H1 (cell line): ENCODE measurements at regions not wholly inside any gene's neighbourhood (a gene's known extent, or its start where the extent isn't known, plus 50 kb on each side); places are given as distances from the start of the nearest gene placed in this dataset.

ENCODE experiments used
- CTCF ChIA-PET: fragments of 300-600 bp; sonication (Branson Sonifier 250); formaldehyde crosslinking; loops from one replicate; lab custom pipeline; 2021; ENCODE audit not compliant: partially characterized antibody; lab: Charles Lee
- POLR2A ChIA-PET: fragments of 300-600 bp; sonication (Branson Sonifier 250); formaldehyde crosslinking; loops from one replicate; lab custom pipeline; 2021; ENCODE audit warnings: inconsistent platforms; ENCODE audit not compliant: partially characterized antibody; lab: Charles Lee
- DNase-seq, 2 experiments: peaks; one replicate each; pipeline versions ENCODE4 v3.0.0 to v3.0.0-alpha.2; 2010 to 2022; ENCODE audit warnings: low spot score in 2 of 2, low read depth in 1 of 2, mixed read lengths in 1 of 2
- FAIRE-seq: peaks from 2 replicates; lab custom pipeline; 2011; peaks lifted over from hg19 to GRCh38; lab: Jason Lieb, UNC
- H2AFZ ChIP-seq: 2 replicates; pipeline ENCODE4 v1.8.1; 2012; ENCODE audit warnings: low read length, inconsistent platforms
- H2AK5ac ChIP-seq: 2 replicates; pipeline ENCODE4 v1.6.1; 2013; ENCODE audit warnings: low read depth, low read length
- H2BK120ac ChIP-seq: replicated peaks from 2 replicates; pipeline ENCODE3; 2013; ENCODE audit warnings: low read depth, low read length, inconsistent platforms
- H2BK12ac ChIP-seq: 2 replicates; pipeline ENCODE4 v1.6.1; 2013; ENCODE audit warnings: low read depth, low read length
- H2BK15ac ChIP-seq: 2 replicates; pipeline ENCODE4 v1.6.1; 2013; ENCODE audit warnings: low read length
- H2BK20ac ChIP-seq: 2 replicates; pipeline ENCODE4 v1.6.1; 2013; ENCODE audit warnings: low read length
- H2BK5ac ChIP-seq: 2 replicates; pipeline ENCODE4 v1.6.1; 2013; ENCODE audit warnings: low read depth, low read length
- H3K14ac ChIP-seq: 2 replicates; pipeline ENCODE4 v1.6.1; 2013; ENCODE audit warnings: inconsistent platforms; ENCODE audit not compliant: insufficient read length
- H3K18ac ChIP-seq: 2 replicates; pipeline ENCODE4 v1.6.1; 2013; ENCODE audit warnings: low read length; ENCODE audit errors: extremely low read depth
- H3K23ac ChIP-seq: 2 replicates; pipeline ENCODE4 v1.6.1; 2013; ENCODE audit warnings: inconsistent platforms; ENCODE audit not compliant: insufficient read length
- H3K23me2 ChIP-seq: 2 replicates; pipeline ENCODE4 v1.6.1; 2013; ENCODE audit warnings: low read depth, low read length
- H3K27ac ChIP-seq: 2 replicates; pipeline ENCODE4 v1.6.1; 2011; ENCODE audit warnings: low read depth, low read length, inconsistent platforms
- H3K27me3 ChIP-seq, 4 experiments: replicated peaks in 1 of 4; 1 replicate in 1 of 4; 2 replicates in 3 of 4; pipeline versions ENCODE4 v1.6.1 to v1.8.1; 2011 to 2013; ENCODE audit warnings: low read length in 3 of 4, mild to moderate bottlenecking in 3 of 4, inconsistent platforms in 2 of 4, mixed read lengths in 2 of 4, moderate library complexity in 1 of 4; ENCODE audit not compliant: control insufficient read depth in 3 of 4, insufficient read depth in 3 of 4; ENCODE audit errors: extremely low read depth in 1 of 4
- H3K36me3 ChIP-seq, 4 experiments: 2 replicates each; pipeline versions ENCODE4 v1.6.1 to v1.8.1; 2011 to 2013; ENCODE audit warnings: mild to moderate bottlenecking in 4 of 4, low read length in 3 of 4, moderate library complexity in 2 of 4, control low read depth in 1 of 4, inconsistent platforms in 1 of 4; ENCODE audit not compliant: insufficient read depth in 4 of 4, control insufficient read depth in 2 of 4
- H3K4ac ChIP-seq: replicated peaks from 2 replicates; pipeline ENCODE3; 2013; ENCODE audit warnings: low read length, low read depth, mixed read lengths, inconsistent platforms; ENCODE audit not compliant: insufficient read length
- H3K4me1 ChIP-seq, 4 experiments: replicated peaks in 1 of 4; 1 replicate in 1 of 4; 2 replicates in 3 of 4; pipeline versions ENCODE4 v1.6.1 to v1.8.1; 2011 to 2013; ENCODE audit warnings: low read length in 3 of 4, inconsistent platforms in 2 of 4, mixed read lengths in 1 of 4; ENCODE audit not compliant: insufficient read depth in 4 of 4, control insufficient read depth in 3 of 4
- H3K4me2 ChIP-seq, 2 experiments: 2 replicates each; pipeline versions ENCODE4 v1.6.1 to v1.8.1; 2011 to 2013; ENCODE audit warnings: low read depth in 2 of 2, low read length in 2 of 2, control low read depth in 1 of 2, inconsistent platforms in 1 of 2, mild to moderate bottlenecking in 1 of 2; ENCODE audit not compliant: insufficient read depth in 1 of 2
- H3K4me3 ChIP-seq, 4 experiments: fragments of 200-600, 300-600 bp in 1 of 4; sonication (generic), shearing (Covaris generic), sonication (Bioruptor Twin) in 1 of 4; 2 replicates each; pipeline versions ENCODE4 v1.5.1 to v1.8.1; 2011 to 2016; ENCODE audit warnings: low read length in 4 of 4, low read depth in 3 of 4, control low read depth in 2 of 4, inconsistent platforms in 2 of 4, mild to moderate bottlenecking in 2 of 4, mixed read lengths in 1 of 4, moderate library complexity in 1 of 4; ENCODE audit not compliant: insufficient read depth in 2 of 4; ENCODE audit errors: extremely low read depth in 1 of 4
- H3K56ac ChIP-seq: replicated peaks from 2 replicates; pipeline ENCODE3; 2013; ENCODE audit warnings: low read depth, mild to moderate bottlenecking, mixed read lengths, low read length, inconsistent platforms; ENCODE audit not compliant: insufficient read length
- H3K79me1 ChIP-seq: 2 replicates; pipeline ENCODE4 v1.6.1; 2013; ENCODE audit warnings: low read depth, low read length, control low read depth
- H3K79me2 ChIP-seq, 2 experiments: 2 replicates each; pipeline versions ENCODE4 v1.6.1 to v1.8.1; 2012 to 2013; ENCODE audit warnings: low read length in 2 of 2, mild to moderate bottlenecking in 2 of 2, inconsistent platforms in 1 of 2; ENCODE audit not compliant: insufficient read depth in 2 of 2, control insufficient read depth in 1 of 2
- H3K9ac ChIP-seq, 4 experiments: replicated peaks in 1 of 4; 1 replicate in 1 of 4; 2 replicates in 3 of 4; pipeline versions ENCODE4 v1.6.1 to v1.8.1; 2011 to 2013; ENCODE audit warnings: low read depth in 3 of 4, low read length in 3 of 4, control low read depth in 2 of 4, mild to moderate bottlenecking in 2 of 4, moderate library complexity in 2 of 4, inconsistent platforms in 1 of 4; ENCODE audit errors: extremely low read depth in 1 of 4
- H3K9me3 ChIP-seq, 2 experiments: 2 replicates each; pipeline versions ENCODE4 v1.6.1 to v1.8.1; 2012 to 2013; ENCODE audit warnings: mild to moderate bottlenecking in 2 of 2, moderate library complexity in 2 of 2, control low read depth in 1 of 2, inconsistent platforms in 1 of 2, low read depth in 1 of 2, low read length in 1 of 2, mixed read lengths in 1 of 2; ENCODE audit not compliant: insufficient read depth in 2 of 2
- H4K20me1 ChIP-seq, 2 experiments: replicated peaks in 1 of 2; 2 replicates each; pipeline versions ENCODE3 to v1.8.1; 2011 to 2013; ENCODE audit warnings: inconsistent platforms in 2 of 2, low read length in 2 of 2, mild to moderate bottlenecking in 1 of 2; ENCODE audit not compliant: insufficient read depth in 2 of 2, control insufficient read depth in 1 of 2
- H4K5ac ChIP-seq: 2 replicates; pipeline ENCODE4 v1.6.1; 2013; ENCODE audit warnings: low read length, low read depth, mixed read lengths, inconsistent platforms; ENCODE audit not compliant: insufficient read length
- H4K8ac ChIP-seq: 2 replicates; pipeline ENCODE4 v1.8.0; 2013; ENCODE audit warnings: mild to moderate bottlenecking, moderate library complexity, low read length, inconsistent platforms; ENCODE audit not compliant: insufficient read depth; ENCODE audit errors: extremely low read depth
- H4K91ac ChIP-seq: replicated peaks from 2 replicates; pipeline ENCODE3; 2013; ENCODE audit warnings: low read length, mixed read lengths, inconsistent platforms; ENCODE audit not compliant: insufficient read length
- CBX8 ChIP-seq: fragments of 300-800, 300-1000 bp; sonication (generic); IDR thresholded peaks from 2 replicates; pipeline ENCODE4 v1.7.1; 2016; ENCODE audit warnings: low read depth, low read length, borderline replicate concordance
- CHD1 ChIP-seq: IDR thresholded peaks from 2 replicates; pipeline ENCODE4 v1.6.1; 2012; ENCODE audit warnings: low read depth, low read length, improper control_type of control experiment
- CREB1 ChIP-seq: IDR thresholded peaks from 2 replicates; pipeline ENCODE4 v1.6.1; 2012; ENCODE audit warnings: inconsistent platforms
- CTBP2 ChIP-seq: IDR thresholded peaks from 2 replicates; pipeline ENCODE4 v1.7.0; 2011; ENCODE audit warnings: borderline replicate concordance, mild to moderate bottlenecking, moderate library complexity, mixed read lengths, low read length; ENCODE audit not compliant: insufficient read depth, insufficient read length
- GTF2F1 ChIP-seq: IDR thresholded peaks from 2 replicates; pipeline ENCODE4 v1.6.1; 2012; ENCODE audit warnings: low read depth, low read length, improper control_type of control experiment, borderline replicate concordance
- KDM4A ChIP-seq: IDR thresholded peaks from one replicate; pipeline ENCODE4 v1.7.1; 2012; ENCODE audit warnings: low read depth, mild to moderate bottlenecking, moderate library complexity, low read length, inconsistent platforms; ENCODE audit not compliant: severe bottlenecking
- MAFK ChIP-seq: IDR thresholded peaks from 2 replicates; pipeline ENCODE4 v1.6.1; 2012; ENCODE audit warnings: low read depth, mild to moderate bottlenecking, improper control_type of control experiment, low read length
- NANOG ChIP-seq: IDR thresholded peaks from 2 replicates; pipeline ENCODE4 v1.6.1; 2011; ENCODE audit warnings: low read length, low read depth, mild to moderate bottlenecking, inconsistent platforms; ENCODE audit not compliant: insufficient read depth, poor library complexity, severe bottlenecking
- SIN3A ChIP-seq, 2 experiments: IDR thresholded peaks in 1 of 2; conservative IDR thresholded peaks in 1 of 2; 2 replicates each; pipeline ENCODE4 v1.6.1; 2011 to 2012; ENCODE audit warnings: low read length in 2 of 2, improper control_type of control experiment in 1 of 2, low read depth in 1 of 2, mild to moderate bottlenecking in 1 of 2
- SIX5 ChIP-seq: IDR thresholded peaks from 2 replicates; pipeline ENCODE4 v1.6.1; 2011; ENCODE audit warnings: mild to moderate bottlenecking, low read depth, low read length
- SP2 ChIP-seq: IDR thresholded peaks from 2 replicates; pipeline ENCODE4 v1.6.1; 2012; ENCODE audit warnings: mild to moderate bottlenecking, low read length, inconsistent platforms
- TEAD4 ChIP-seq: IDR thresholded peaks from 2 replicates; pipeline ENCODE4 v1.6.1; 2012; ENCODE audit warnings: low read depth, low read length, inconsistent platforms, mixed read lengths
- WGBS, 2 experiments: shearing (Covaris generic) in 1 of 2; methylation state at CpG; one replicate each; pipeline versions ENCODE4 v1.1.6 to v1.1.7; 2013 to 2015; ENCODE audit warnings: low lambda C conversion rate in 2 of 2, mixed read lengths in 2 of 2, inconsistent platforms in 1 of 2, low coverage in 1 of 2, missing lambda C conversion rate in 1 of 2; ENCODE audit not compliant: insufficient replicate concordance in 2 of 2, insufficient coverage in 1 of 2, insufficient read length in 1 of 2; ENCODE audit errors: extremely low coverage in 1 of 2, missing lambda C conversion rate in 1 of 2; 5-methylcytosine and 5-hydroxymethylcytosine counted together
- TF ChIP-seq, protein P1 (sequence below): IDR thresholded peaks from 2 replicates; pipeline ENCODE4 v1.6.1; 2011; ENCODE audit warnings: low read length, improper control_type of control experiment
- TF ChIP-seq, protein P2 (sequence below): IDR thresholded peaks from 2 replicates; pipeline ENCODE4 v1.6.1; 2012; ENCODE audit warnings: inconsistent platforms

DNA sequence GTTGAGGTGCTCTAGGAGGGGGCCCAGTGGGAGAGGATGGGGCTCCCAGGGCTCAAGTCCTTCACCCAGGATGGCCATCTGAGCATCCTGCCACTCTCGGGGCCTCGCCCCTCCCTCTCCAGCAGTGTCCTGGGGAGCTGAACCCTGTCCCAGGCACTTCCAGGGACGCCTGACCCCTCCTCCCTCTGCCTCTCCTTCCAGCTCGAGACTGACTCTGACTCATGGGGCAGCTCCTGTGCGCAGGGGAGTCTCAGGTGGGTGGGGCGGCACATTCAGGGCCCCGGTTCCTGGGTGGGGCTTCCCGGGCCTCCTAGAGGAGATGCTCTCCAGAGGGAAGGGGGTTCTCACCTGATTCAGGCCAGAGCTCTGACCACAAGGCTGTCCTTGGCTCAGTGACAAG, 77.1 kb upstream of the IGLL5 start:
- no peak overlapping the region for H3K9ac ChIP-seq
- TF ChIP-seq CHD1 (no peak), SP2 (no peak), CBX8 (no peak), SIX5 (no peak), CREB1 (no peak), MAFK (no peak), KDM4A (no peak), GTF2F1 (no peak), TEAD4 (no peak), CTBP2 (no peak), SIN3A (conservative IDR thresholded peaks at IDR 0.05 in 1 of 2, IDR thresholded peaks at IDR 0.05 in 1 of 2; ENCODE audit: low read depth in 1 of 2, low read length in 2 of 2) (no peak), NANOG (no peak)
- TF ChIP-seq, protein P1, sequence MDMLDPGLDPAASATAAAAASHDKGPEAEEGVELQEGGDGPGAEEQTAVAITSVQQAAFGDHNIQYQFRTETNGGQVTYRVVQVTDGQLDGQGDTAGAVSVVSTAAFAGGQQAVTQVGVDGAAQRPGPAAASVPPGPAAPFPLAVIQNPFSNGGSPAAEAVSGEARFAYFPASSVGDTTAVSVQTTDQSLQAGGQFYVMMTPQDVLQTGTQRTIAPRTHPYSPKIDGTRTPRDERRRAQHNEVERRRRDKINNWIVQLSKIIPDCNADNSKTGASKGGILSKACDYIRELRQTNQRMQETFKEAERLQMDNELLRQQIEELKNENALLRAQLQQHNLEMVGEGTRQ, result no peak
- TF ChIP-seq, protein P2, sequence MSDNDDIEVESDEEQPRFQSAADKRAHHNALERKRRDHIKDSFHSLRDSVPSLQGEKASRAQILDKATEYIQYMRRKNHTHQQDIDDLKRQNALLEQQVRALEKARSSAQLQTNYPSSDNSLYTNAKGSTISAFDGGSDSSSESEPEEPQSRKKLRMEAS, result no peak

More for the DNA sequence above, 77.1 kb upstream of the IGLL5 start:
- Histone ChIP-seq H4K20me1 (no peaks in the 10 kb centered on the region), H3K27ac (no peak overlapping the region), H3K14ac (no peak overlapping the region), H3K56ac (no peak overlapping the region), H3K79me1 (no peaks in the 10 kb centered on the region), H2BK20ac (no peak overlapping the region), H4K5ac (no peak overlapping the region), H2BK12ac (no peak overlapping the region), H3K9me3 (peaks cover 39 to 70% of the 10 kb centered on the region in 2 experiments), H3K4me2 (no peak overlapping the region), H3K4ac (no peak overlapping the region), H3K23ac (no peak overlapping the region), H3K4me3 (no peak overlapping the region), H2BK5ac (no peak overlapping the region), H3K4me1 (no peaks in the 10 kb centered on the region), H4K91ac (no peak overlapping the region), H3K36me3 (no peaks in the 10 kb centered on the region), H4K8ac (no peak overlapping the region), H2BK15ac (no peak overlapping the region), H2AK5ac (no peak overlapping the region), H3K18ac (no peak overlapping the region), H3K79me2 (no peaks in the 10 kb centered on the region), H3K23me2 (no peaks in the 10 kb centered on the region), H3K27me3 (peaks cover 7 to 47% (median 18%) of the 10 kb centered on the region in 4 experiments; a peak in 5 of 7 replicates), H2AFZ (no peak overlapping the region), H2BK120ac (no peak overlapping the region)
- 77% methylated on average over 8 of the region's 8 CpGs; no CpG with 5 or more reads in 1 of the 2 experiments for WGBS, 2 experiments
- ChIA-PET CTCF (interaction anchor here (1.5 kb wide), 1 partner anchor 41 kb away, joined by 3 read pairs; no protein-coding TSS in a partner anchor), POLR2A (no interaction called here)
- DNase-seq (no peak), FAIRE-seq (no peak)
